GM10266 (cell line): ENCODE measurements at regions not wholly inside any gene's neighbourhood (a gene's known extent, or its start where the extent isn't known, plus 50 kb on each side); places are given as distances from the start of the nearest gene placed in this dataset.

Experiments
- DNase-seq: peaks from one replicate; pipeline ENCODE4 v3.0.0; 2012; ENCODE audit errors: extremely low spot score
- CTCF ChIP-seq: IDR thresholded peaks from 2 replicates; pipeline ENCODE4 v1.5.1; 2012; ENCODE audit warnings: mild to moderate bottlenecking, low read depth; ENCODE audit not compliant: control insufficient read depth, insufficient read depth; ENCODE audit errors: missing control alignments

- no peak for DNase-seq
- no peak for TF ChIP-seq CTCF
These were observed 350.1 kb downstream of the MYCN start for GRCh38 chr2:16290311-16291020.

GRCh38 chr2:16288371-16289112, 348.2 kb downstream of the MYCN start:
- no peak for TF ChIP-seq CTCF

GRCh38 chr2:16287831-16288230, 347.5 kb downstream of the MYCN start:
- no peak for TF ChIP-seq CTCF
- DNase-seq = no peak

More at GRCh38 chr2:16288371-16289112, 348.2 kb downstream of the MYCN start:
- no peak for DNase-seq

GRCh38 chr2:16287281-16287680, 346.9 kb downstream of the MYCN start:
- no peak for DNase-seq

GRCh38 chr2:16285813-16286510, 345.6 kb downstream of the MYCN start:
- no peak for TF ChIP-seq CTCF
- no peak for DNase-seq

More at GRCh38 chr2:16287281-16287680, 346.9 kb downstream of the MYCN start:
- no peak for TF ChIP-seq CTCF

- no peak for DNase-seq
- no peak for TF ChIP-seq CTCF
These were observed 344.7 kb downstream of the MYCN start for GRCh38 chr2:16284941-16285625.
